HG02759 (cell line): ENCODE measurements at regions not wholly inside any gene's neighbourhood (a gene's known extent, or its start where the extent isn't known, plus 50 kb on each side); places are given as distances from the start of the nearest gene placed in this dataset.

Experiments used
- ATAC-seq: cut with Tn5 transposase; IDR thresholded peaks from one replicate; pipeline ENCODE4 v1.9.1; 2021; ENCODE audit warnings: mild to moderate bottlenecking, moderate library complexity; ENCODE audit not compliant: unreplicated experiment

DNA sequence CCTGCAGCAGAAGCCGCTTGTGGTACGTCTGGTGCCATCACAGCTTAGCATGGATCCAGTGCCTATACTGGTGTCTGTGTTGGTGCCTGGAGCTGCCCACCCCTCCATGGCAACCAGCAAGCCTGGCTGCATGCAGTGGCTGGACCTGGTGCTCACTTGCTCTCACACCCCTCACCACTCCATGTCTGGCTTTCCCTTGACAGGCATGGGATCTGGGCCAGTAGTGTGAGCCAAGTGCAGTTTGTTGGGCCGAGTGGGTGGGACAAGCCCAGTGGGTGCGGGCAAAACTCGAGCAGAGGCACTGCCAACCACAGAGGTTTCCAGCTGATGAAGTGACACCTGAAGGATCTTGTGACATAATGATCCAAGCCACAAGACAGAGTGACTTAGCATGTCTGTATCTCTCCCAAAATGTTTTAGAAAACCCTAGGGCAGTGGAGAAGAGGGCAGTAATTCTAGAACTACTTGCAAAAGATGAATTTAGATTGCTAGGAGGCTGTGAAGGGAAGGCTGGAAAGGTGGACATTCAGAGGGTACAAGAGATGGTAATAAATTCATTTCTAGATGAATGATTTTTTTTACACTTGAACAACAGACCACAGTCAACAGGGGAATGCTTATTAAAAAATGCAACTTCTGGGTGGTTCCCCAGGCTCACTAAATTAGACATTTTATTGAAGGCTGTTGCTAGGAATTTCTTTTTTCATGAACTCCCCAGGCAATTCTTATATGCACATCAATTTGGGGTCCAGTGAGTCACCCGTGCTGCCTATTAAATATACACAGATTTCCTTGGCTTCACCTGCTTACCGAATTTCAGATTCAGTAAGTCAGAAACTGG is 660.3 kb downstream of the TLR4 start:
- peak; percentile 66 for ATAC-seq

DNA sequence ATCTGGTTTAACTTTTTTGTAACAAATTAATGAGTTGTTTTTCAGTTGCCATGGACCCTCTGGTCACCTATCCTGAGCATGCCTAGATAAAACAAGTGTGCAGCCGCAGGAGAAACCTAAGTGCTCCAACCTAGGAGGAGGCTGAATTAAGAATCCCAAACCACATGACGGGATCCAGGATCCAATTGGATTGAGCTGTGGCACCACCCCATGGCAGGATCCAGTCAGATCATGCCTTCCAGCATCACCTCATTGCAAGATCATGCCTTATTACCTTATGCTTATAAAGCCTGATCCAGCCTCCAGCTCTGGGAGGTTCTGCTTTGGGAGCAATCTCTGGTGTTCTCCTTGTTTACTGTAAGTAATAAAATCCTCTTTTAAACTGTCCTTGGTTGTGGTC is 662.0 kb downstream of the TLR4 start:
- ATAC-seq = no peak

DNA sequence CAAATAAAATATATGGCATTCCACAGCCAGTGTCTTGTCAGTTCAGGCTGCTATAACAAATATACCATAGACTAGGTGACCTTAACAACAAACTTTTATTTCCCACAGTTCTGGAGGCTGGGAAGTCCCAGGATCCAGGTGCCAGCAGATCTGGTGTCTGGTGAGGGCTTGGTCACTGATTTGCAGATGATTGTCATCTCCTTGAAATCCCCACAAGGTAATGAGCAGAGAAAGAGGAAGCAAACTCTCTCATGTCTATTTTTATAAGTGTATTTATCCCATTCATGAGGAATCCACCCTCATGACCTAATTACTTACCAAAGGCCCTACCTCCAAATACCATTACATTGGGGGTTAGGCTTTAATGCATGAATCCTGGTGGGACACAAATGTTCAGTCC is 663.2 kb downstream of the TLR4 start:
- ATAC-seq = peak; percentile 51

- no peak for ATAC-seq
Observed at GRCh38 chr9:118384531-118385100, 680.4 kb downstream of the TLR4 start.

- ATAC-seq = peak; percentile 87
Observed at GRCh38 chr9:118395415-118395814, 691.2 kb downstream of the TLR4 start.

DNA sequence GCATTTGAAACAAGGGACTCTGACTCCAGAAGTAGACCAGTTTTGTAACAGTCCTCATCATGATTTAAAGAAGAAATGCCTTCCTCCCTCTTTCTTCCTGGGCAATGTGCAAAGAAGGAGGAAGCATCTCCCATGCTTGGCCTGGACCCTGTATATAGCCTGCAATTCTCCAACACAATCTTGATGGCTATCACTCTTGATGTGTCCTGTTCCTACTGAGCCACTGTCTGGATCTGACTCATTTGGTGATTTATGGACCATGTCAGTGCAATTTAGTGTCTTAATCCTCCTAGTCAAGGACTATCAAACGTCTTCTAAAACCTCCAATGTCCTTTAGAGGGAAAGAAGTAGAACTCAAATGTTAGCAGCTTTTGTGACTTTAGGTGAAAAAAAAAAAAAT is 697.3 kb downstream of the TLR4 start:
- no peak for ATAC-seq

GRCh38 chr9:118414676-118415075 is 710.5 kb downstream of the TLR4 start:
- no peak for ATAC-seq

DNA sequence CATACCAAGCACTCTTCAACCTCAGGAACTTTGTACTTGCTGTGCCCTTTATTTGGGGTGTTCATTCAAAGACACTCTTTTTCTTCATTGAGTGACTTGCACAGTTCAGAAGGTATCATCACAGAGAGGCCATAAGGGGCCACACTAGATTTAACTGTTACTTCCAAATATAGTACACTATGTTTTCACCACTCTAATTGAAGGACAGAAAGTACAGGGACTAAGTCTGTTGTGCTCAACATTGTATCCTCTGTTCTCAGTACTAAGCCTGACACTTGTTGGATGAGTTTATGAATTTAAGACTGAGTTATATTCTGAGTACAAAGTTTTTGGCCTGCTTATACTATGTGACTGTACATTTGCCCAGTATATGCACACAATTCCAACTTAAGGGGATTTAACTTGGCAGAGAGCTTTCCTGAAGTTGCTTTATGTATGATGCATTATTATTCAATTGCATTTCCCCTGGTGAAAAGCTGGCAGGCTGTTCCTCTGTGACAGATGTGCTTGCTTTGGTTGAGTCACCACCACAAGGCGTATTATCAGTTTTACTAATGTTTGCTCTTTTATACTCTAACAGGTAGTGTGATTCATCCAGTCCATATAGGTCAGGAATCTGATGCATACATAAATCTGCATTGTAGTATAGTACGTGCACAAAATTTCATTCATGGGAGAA is 714.8 kb downstream of the TLR4 start:
- no peak for ATAC-seq

- no peak for ATAC-seq
Observed at GRCh38 chr9:118419676-118420075, 715.5 kb downstream of the TLR4 start.

DNA sequence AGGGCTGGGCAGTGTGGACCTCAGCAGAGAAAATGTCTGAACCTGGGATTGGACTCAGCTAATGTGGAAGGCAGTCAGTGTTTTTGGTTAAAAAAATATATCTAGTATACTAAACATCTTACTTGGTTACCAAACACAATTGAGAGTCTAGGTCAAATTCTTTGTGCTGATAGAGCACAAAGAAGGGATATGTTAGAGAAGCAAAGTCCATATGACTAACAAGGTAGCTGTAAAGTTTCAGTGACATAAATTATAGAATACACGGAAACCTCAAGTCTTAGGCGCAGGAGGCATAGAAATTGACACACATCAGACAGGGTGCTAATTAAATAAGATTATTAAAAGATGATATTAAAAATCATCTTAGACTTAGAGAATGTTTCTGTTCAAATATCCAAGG is 718.3 kb downstream of the TLR4 start:
- ATAC-seq = no peak

- no peak for ATAC-seq
Observed at GRCh38 chr9:118423021-118423420, 718.8 kb downstream of the TLR4 start.

DNA sequence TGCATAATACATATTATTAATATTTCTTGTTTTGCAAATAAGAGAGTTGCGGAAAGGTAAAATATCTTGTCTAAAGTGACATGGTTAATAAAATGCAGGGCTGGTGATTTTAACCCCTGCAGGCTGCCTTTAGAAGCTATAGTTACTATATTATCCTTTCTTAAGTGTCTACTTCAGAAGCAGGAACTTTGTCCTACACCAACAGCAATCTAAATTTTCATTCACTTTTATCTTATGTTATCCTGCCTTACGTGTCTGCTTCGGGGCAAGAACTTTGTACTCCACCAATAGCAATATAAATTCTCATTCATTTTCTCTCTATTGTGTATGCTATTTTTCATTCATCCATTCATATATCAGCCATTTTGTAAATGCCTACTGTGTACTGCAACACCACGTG is 719.5 kb downstream of the TLR4 start:
- no peak for ATAC-seq

GRCh38 chr9:118426772-118427171 is 722.6 kb downstream of the TLR4 start:
- ATAC-seq = no peak

GRCh38 chr9:118438810-118439209 is 734.6 kb downstream of the TLR4 start:
- no peak for ATAC-seq

GRCh38 chr9:118439441-118439840 is 735.2 kb downstream of the TLR4 start:
- no peak for ATAC-seq

DNA sequence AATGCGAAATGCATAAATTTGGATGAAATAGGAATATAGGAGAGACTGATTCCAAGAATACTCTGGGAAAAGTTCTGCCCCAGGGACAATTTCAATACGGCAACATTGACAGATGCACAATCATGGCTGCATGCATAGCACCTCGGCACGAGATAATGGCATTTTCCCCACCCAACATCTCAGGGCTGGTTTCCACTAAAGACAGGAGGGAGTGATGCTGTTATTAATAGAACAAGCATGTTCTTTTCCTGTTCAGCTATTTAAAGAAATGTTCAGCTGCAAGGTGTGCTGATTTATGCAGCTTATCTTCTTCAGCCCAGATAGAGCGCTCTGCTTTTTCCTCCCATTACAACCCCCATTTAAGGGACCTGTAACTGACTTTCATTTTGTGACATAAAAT is 740.2 kb downstream of the TLR4 start:
- ATAC-seq = no peak

DNA sequence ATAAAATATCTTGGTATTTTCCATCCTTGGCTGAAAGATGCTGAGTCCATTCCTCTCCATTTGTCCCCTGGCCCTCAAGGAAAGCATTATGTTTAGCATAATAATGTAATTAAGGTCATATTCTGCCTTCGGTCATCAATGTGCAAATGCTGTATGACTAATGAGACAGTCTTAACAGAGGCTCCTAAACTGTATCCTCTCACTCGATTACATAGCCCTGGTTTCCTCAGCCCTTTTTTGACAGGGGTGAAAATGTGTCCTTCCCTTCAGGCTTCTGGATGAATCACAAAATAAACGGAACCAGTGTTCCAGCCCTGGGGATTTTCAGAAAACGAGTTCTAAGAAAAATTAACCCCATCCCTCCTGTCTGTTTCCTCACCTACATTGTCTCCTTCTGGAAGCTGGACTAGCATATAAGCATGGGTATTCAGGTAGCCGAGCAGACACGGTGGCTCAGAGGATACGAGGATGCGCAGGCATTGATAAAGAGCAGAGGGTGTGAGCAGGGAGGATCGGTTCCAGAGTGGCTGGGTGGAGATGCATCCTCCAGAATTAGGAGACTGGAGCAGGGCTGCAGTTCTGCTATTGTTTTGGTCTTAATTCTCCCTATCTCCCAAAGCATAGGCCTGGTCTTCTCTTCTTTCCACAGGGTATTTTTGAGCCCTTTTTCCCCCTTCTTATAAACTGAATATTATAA is 742.9 kb downstream of the TLR4 start:
- ATAC-seq = no peak

DNA sequence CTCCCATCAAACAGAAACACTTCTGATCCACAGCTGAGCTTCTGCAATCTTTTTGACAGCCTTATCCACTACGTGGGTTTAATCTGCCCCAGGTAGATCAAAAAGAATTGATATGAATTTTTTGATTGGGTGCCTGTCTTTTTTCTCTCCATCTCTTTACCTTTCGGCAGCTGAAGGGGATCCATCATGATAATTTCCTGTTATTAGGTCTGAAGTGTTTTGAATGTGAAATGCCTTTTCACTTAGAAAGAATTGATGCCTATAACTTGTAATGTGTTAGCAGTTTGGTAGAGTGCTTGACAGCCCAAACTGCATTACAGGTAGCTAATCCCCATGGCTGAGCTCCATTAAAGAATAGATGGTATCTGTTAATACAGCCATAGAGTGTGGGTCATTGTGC is 745.4 kb downstream of the TLR4 start:
- ATAC-seq = no peak

DNA sequence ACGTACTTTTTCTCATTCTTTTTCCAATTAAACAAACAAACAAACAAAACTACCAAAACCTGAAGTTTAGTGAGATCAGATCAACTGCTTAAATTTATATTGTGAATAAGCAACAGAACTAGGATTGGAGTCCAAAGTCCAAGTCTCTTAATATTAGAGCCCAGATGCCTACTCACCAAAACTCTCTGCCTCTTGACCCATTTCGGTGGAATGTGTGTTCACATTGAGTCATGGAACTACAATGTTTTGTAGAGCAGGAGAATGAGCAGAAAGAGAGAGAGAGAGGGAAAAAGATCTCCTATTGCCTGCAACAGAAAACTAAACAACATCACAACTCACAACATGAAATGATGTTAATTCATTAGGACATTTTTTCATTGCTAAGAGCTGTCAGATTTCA is 751.1 kb downstream of the TLR4 start:
- no peak for ATAC-seq

- no peak for ATAC-seq
Observed at GRCh38 chr9:118455788-118456187, 751.6 kb downstream of the TLR4 start.

DNA sequence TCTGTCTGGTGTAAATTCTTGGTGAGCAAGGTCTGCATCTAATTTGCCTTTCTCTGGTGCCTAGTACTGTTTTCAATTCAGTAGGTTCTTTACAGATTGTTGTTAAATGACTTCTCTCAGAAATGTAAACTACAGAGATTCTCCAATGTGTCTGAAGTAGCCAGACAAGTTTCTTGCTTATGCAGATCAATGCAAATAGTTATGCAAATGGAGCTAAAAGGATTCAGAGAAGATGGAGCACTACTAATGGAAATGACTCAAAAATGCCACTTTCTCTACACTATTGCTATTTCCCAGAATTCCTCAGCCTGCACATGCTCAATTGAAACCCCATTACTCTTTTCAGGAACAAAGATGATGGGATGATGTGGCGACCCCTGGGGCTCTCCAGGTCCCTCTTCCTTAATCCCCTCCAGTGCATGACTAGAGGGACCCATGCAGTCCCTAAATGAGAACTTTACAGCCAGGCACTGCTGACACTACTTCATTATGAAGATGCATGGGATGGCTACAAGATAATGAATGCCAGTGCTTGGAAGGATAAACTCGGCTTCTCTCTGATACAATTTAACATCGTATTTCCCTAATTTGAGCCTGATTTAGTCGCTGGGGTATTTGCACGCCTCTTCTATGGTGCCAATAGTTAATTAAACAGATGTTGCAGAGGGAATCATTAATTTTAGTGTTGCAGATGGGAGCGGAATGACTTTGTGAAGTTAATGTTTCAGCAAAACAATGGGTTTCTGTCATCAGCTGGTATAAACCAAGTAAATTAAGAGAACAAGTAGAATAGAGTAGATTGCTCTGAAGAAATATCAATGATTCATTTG is 753.2 kb downstream of the TLR4 start:
- no peak for ATAC-seq
